Stomach (tissue), 4 donors: ENCODE measurements at regions not wholly inside any gene's neighbourhood (a gene's known extent, or its start where the extent isn't known, plus 50 kb on each side); places are given as distances from the start of the nearest gene placed in this dataset.

Source experiments
- POLR2A ChIP-seq, 4 donors: fragments of 450-650 bp; IDR thresholded peaks; one replicate each; pipeline ENCODE4 v1.6.1; 2016; ENCODE audit warnings: antibody characterized with exemption in 4 of 4, control low read depth in 2 of 4, mild to moderate bottlenecking in 1 of 4, moderate library complexity in 1 of 4
- POLR2AphosphoS5 ChIP-seq, 3 donors: sonication (generic); formaldehyde crosslinking; IDR thresholded peaks; one replicate each; pipeline ENCODE4 v1.6.1; 2016; ENCODE audit warnings: antibody characterized with exemption in 3 of 3
- TF ChIP-seq, protein P1 (sequence below), 7 experiments: fragments of 450-650 bp in 4 of 7; fragments of 200-600 bp in 3 of 7; sonication (generic) in 3 of 7; IDR thresholded peaks; one replicate each; pipeline ENCODE4 v1.5.1; 2016 to 2019; ENCODE audit warnings: antibody characterized with exemption in 7 of 7, control low read depth in 2 of 7, mild to moderate bottlenecking in 1 of 7

DNA sequence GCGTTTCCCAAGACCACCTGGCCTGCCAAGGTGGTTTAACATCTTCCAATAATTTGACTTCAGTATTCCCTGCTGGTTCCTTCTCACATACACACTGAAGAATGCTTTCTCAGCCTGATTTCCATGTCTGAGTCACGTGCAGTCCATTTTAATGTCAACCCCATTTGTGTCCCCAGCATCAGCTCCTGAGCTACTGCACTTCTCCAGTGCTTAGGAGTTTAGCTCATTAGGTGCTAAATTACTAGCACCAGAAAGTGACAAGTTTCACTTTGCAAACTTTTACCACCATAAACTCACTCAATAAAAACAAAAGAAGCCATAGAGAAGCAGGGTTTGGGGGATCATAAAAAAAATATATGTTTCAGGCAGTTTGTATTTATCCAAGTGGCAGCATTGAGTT lies 279.3 kb upstream of the SORCS1 start:
- TF ChIP-seq, protein P1, sequence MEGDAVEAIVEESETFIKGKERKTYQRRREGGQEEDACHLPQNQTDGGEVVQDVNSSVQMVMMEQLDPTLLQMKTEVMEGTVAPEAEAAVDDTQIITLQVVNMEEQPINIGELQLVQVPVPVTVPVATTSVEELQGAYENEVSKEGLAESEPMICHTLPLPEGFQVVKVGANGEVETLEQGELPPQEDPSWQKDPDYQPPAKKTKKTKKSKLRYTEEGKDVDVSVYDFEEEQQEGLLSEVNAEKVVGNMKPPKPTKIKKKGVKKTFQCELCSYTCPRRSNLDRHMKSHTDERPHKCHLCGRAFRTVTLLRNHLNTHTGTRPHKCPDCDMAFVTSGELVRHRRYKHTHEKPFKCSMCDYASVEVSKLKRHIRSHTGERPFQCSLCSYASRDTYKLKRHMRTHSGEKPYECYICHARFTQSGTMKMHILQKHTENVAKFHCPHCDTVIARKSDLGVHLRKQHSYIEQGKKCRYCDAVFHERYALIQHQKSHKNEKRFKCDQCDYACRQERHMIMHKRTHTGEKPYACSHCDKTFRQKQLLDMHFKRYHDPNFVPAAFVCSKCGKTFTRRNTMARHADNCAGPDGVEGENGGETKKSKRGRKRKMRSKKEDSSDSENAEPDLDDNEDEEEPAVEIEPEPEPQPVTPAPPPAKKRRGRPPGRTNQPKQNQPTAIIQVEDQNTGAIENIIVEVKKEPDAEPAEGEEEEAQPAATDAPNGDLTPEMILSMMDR (IDR thresholded peaks at IDR 0.05): no peak
- TF ChIP-seq POLR2AphosphoS5 (IDR thresholded peaks at IDR 0.05) (no peak), POLR2A (IDR thresholded peaks at IDR 0.05) (no peak)
